ENCODE measurements at regions not wholly inside any gene's neighbourhood (a gene's known extent, or its start where the extent isn't known, plus 50 kb on each side); places are given as distances from the start of the nearest gene placed in this dataset.

DNA sequence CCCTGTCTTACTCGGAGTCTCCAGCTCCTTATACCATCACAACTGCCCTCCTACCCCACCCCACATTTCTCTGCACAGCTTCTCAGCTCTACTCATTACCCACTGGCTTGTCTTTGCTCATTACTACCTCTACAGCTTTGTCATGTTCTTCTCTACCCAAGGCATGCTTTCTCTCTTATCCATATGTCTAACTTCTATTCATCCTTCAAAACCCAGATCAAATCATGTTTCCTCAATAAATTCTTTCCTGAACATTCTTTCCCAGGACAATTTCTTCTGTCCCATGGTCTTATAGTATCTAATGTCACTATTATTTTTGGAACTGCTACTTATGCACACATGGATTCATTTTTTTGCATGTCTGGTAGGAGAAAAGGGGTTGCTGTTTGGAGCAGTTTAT lies 231.4 kb downstream of the PTEN start:
- no peak overlapping the region for H3K27ac Mint-ChIP-seq
- no peak overlapping the region for H3K4me3 Mint-ChIP-seq
- no peak for DNase-seq (ENCODE audit: low spot score)

GRCh38 chr10:88095223-88095721 lies 231.8 kb downstream of the PTEN start:
- DNase-seq (ENCODE audit: low spot score) (no peak), ATAC-seq (no peak)
- H3K27ac Mint-ChIP-seq = no peak overlapping the region
- H3K9me3 Mint-ChIP-seq = peaks cover 3% of the 10 kb centered on the region
- peaks cover 4 to 5% of the 10 kb centered on the region in 2 donors for H3K27me3 Mint-ChIP-seq
- H3K4me1 Mint-ChIP-seq (ENCODE audit: low read depth in 2 of 2) = peaks cover 41% of the 10 kb centered on the region in 2 donors
- peaks cover 3% of the 10 kb centered on the region for H3K36me3 Mint-ChIP-seq
- H3K4me3 Mint-ChIP-seq = no peak overlapping the region

More for the DNA sequence above, 231.4 kb downstream of the PTEN start:
- peaks cover 7% of the 10 kb centered on the region for H3K9me3 Mint-ChIP-seq
- peaks cover 5 to 9% of the 10 kb centered on the region in 2 donors for H3K27me3 Mint-ChIP-seq
- peaks cover 45 to 46% of the 10 kb centered on the region in 2 donors for H3K4me1 Mint-ChIP-seq (ENCODE audit: low read depth in 2 of 2)
- no peak for ATAC-seq
- H3K36me3 Mint-ChIP-seq = peaks cover 8% of the 10 kb centered on the region

- H3K4me3 Mint-ChIP-seq = no peak overlapping the region
- H3K27me3 Mint-ChIP-seq = peaks cover 0 to 5% of the 10 kb centered on the region in 2 donors
- H3K9me3 Mint-ChIP-seq = no peaks in the 10 kb centered on the region
- no peaks in the 10 kb centered on the region for H3K36me3 Mint-ChIP-seq
- H3K27ac Mint-ChIP-seq = no peak overlapping the region
- ATAC-seq = no peak
- no peak for DNase-seq (ENCODE audit: low spot score)
- H3K4me1 Mint-ChIP-seq (ENCODE audit: low read depth in 2 of 2) = peaks cover 34% of the 10 kb centered on the region in 2 donors
Measured at GRCh38 chr10:88095778-88096431, 232.5 kb downstream of the PTEN start.

DNA sequence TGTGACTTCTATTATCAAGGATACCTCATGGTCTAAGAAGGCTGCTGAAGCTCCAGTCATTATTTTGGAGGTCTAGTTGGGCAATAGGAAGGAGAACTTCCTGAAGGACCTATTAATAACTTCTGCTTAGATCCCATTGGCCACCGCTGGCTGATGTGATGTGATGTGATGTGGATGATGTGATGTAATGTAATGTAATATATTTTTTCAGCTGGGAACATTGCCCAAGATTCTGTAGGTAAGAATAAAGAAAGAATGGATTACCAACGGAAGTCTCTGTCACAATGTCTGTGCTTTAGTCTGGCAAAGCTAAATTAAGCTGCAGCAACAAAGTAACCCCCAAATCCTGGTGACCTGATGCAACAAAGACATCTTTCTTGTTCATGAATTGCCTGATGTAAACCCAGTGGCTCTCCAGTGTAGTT lies 233.7 kb downstream of the PTEN start:
- no peaks in the 10 kb centered on the region for H3K9me3 Mint-ChIP-seq
- no peaks in the 10 kb centered on the region for H3K36me3 Mint-ChIP-seq
- peaks cover 22 to 23% of the 10 kb centered on the region in 2 donors for H3K4me1 Mint-ChIP-seq (ENCODE audit: low read depth in 2 of 2)
- ATAC-seq (no peak), DNase-seq (ENCODE audit: low spot score) (no peak)
- H3K4me3 Mint-ChIP-seq = no peak overlapping the region
- peaks cover 5% of the 10 kb centered on the region in 2 donors for H3K27me3 Mint-ChIP-seq
- H3K27ac Mint-ChIP-seq = no peak overlapping the region

GRCh38 chr10:88097536-88097935 lies 234.1 kb downstream of the PTEN start:
- ATAC-seq = no peak
- DNase-seq (ENCODE audit: low spot score) = no peak
- Mint-ChIP-seq H3K4me3 (no peak overlapping the region), H3K36me3 (no peaks in the 10 kb centered on the region), H3K27me3 (peaks cover 5% of the 10 kb centered on the region in 2 donors), H3K4me1 (ENCODE audit: low read depth in 2 of 2) (peaks cover 18 to 20% of the 10 kb centered on the region in 2 donors), H3K27ac (no peak overlapping the region), H3K9me3 (no peaks in the 10 kb centered on the region)

DNA sequence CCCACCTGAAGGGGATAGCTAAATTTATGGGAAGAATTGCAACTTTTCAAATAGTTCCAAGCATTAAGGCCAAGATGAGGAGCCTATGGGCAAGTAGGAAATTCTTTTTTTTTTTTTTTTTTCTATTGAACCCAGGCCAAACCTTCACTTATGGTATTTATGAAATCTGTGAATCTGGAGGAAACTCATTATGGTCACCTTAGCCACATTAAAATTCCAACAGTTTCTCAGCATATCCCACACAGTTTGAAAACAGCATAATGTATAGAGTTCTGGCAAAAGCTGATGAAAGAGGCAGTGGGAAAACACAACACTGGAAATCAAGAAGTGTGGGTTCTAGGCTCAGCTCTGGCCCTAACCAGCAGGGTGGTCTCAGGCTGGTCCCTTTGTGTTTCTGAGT lies 236.9 kb downstream of the PTEN start:
- peaks cover 5 to 7% of the 10 kb centered on the region in 2 donors for H3K27me3 Mint-ChIP-seq
- H3K36me3 Mint-ChIP-seq = no peaks in the 10 kb centered on the region
- H3K27ac Mint-ChIP-seq = no peak overlapping the region
- no peak for ATAC-seq
- no peaks in the 10 kb centered on the region for H3K9me3 Mint-ChIP-seq
- no peak overlapping the region for H3K4me3 Mint-ChIP-seq
- peaks cover 0 to 2% of the 10 kb centered on the region in 2 donors for H3K4me1 Mint-ChIP-seq (ENCODE audit: low read depth in 2 of 2)
- no peak for DNase-seq (ENCODE audit: low spot score)

- H3K27me3 Mint-ChIP-seq = peaks cover 5 to 7% of the 10 kb centered on the region in 2 donors
- no peak for DNase-seq (ENCODE audit: low spot score)
- H3K4me3 Mint-ChIP-seq = no peak overlapping the region
- H3K4me1 Mint-ChIP-seq (ENCODE audit: low read depth in 2 of 2) = peaks cover 0 to 2% of the 10 kb centered on the region in 2 donors
- H3K27ac Mint-ChIP-seq = no peak overlapping the region
- no peak for ATAC-seq
- no peaks in the 10 kb centered on the region for H3K9me3 Mint-ChIP-seq
- no peaks in the 10 kb centered on the region for H3K36me3 Mint-ChIP-seq
Measured at GRCh38 chr10:88101666-88102065, 238.2 kb downstream of the PTEN start.

GRCh38 chr10:88103576-88103975 lies 240.2 kb downstream of the PTEN start:
- DNase-seq (ENCODE audit: low spot score) (no peak), ATAC-seq (no peak)
- no peaks in the 10 kb centered on the region for H3K36me3 Mint-ChIP-seq
- no peak overlapping the region for H3K27ac Mint-ChIP-seq
- no peak overlapping the region for H3K4me3 Mint-ChIP-seq
- peaks cover 5 to 7% of the 10 kb centered on the region in 2 donors for H3K27me3 Mint-ChIP-seq
- H3K9me3 Mint-ChIP-seq = no peaks in the 10 kb centered on the region
- peaks cover 13 to 14% of the 10 kb centered on the region in 2 donors for H3K4me1 Mint-ChIP-seq (ENCODE audit: low read depth in 2 of 2)

GRCh38 chr10:88104223-88104622 lies 240.8 kb downstream of the PTEN start:
- H3K4me1 Mint-ChIP-seq (ENCODE audit: low read depth in 2 of 2) = peaks cover 13 to 14% of the 10 kb centered on the region in 2 donors
- peaks cover 5 to 7% of the 10 kb centered on the region in 2 donors for H3K27me3 Mint-ChIP-seq
- ATAC-seq (no peak), DNase-seq (ENCODE audit: low spot score) (no peak)
- no peaks in the 10 kb centered on the region for H3K9me3 Mint-ChIP-seq
- H3K27ac Mint-ChIP-seq = no peak overlapping the region
- no peaks in the 10 kb centered on the region for H3K36me3 Mint-ChIP-seq
- no peak overlapping the region for H3K4me3 Mint-ChIP-seq

GRCh38 chr10:88106366-88106765 lies 242.9 kb downstream of the PTEN start:
- ATAC-seq (no peak), DNase-seq (ENCODE audit: low spot score) (no peak)
- Mint-ChIP-seq H3K9me3 (no peaks in the 10 kb centered on the region), H3K27me3 (peaks cover 5 to 7% of the 10 kb centered on the region in 2 donors), H3K36me3 (no peaks in the 10 kb centered on the region), H3K27ac (no peak overlapping the region), H3K4me3 (no peak overlapping the region), H3K4me1 (ENCODE audit: low read depth in 2 of 2) (peaks cover 13 to 20% of the 10 kb centered on the region in 2 donors)

DNA sequence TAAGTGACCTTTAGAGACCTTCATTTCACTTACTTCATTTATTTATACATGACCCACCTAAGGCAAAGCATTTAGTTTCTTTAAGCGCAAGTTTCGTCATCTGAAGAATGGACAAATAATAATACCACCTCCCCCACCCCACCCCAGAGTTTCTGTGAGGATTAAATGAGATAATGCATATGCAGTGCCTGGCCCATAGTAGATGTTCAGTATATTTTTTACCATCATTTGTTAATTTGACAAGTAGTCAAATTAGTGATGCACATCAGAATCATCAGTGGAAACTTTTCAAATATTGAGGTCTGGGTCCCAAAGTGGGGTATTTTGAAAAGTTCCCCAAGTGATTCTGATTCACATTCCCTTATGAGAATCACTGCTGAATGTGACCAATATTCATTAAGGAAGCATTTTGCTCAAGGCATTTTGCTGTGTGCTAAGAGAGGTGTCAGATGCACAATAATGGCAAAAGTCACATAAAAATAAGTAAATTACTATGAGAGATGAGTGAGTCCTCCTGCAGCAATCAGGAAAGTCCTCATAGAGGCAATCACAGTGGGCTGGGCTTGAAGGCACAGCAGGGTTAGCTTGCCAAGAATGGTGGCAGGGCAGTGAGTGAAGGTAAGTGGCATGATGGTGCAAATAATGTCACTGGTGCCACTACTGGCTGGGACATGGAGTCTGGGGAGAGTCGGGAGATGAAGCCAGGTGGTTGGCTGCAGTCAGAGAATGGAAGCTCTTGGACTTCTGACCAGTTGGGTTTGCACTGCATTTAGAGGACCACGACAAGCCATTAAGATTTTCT lies 244.1 kb downstream of the PTEN start:
- Mint-ChIP-seq H3K36me3 (no peaks in the 10 kb centered on the region), H3K27me3 (peaks cover 0 to 7% of the 10 kb centered on the region in 2 donors), H3K9me3 (no peaks in the 10 kb centered on the region), H3K4me1 (ENCODE audit: low read depth in 2 of 2) (peaks cover 13 to 20% of the 10 kb centered on the region in 2 donors), H3K4me3 (peak overlapping the region; percentile 43), H3K27ac (peak overlapping the region; percentile 16 to 20)
- no peak for ATAC-seq
- DNase-seq (ENCODE audit: low spot score) = no peak

DNA sequence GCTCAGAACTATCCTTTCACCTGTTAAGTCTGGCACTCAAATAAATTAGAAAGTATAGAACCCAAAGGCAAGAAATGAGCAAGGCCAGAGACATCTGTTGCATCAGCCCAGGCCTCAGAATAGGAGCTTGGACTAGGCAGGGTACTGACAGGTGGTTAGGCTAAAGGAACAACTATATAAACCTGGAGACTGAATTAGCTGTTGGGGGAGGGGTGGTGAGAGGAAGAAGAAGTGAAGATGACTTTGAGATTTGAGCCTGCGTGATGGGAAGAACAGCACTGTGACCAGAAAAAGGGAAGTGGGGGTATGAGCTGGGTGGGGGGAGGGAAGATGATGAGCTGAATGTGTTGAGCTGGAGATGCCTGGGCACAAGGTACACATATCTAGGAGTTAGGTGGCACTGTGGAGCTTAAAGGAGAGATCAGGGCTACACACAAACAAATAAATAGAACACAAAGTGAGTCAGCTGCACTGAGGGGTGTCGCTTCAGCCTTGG lies 244.7 kb downstream of the PTEN start:
- Mint-ChIP-seq H3K4me1 (ENCODE audit: low read depth in 2 of 2) (peaks cover 13 to 20% of the 10 kb centered on the region in 2 donors), H3K27me3 (peaks cover 0 to 6% of the 10 kb centered on the region in 2 donors), H3K36me3 (no peaks in the 10 kb centered on the region), H3K9me3 (no peaks in the 10 kb centered on the region), H3K4me3 (peak overlapping the region; percentile 43), H3K27ac (peak overlapping the region; percentile 16 to 20)
- ATAC-seq = peak in 1 of 2 donors; percentile 28
- DNase-seq (ENCODE audit: low spot score) = no peak

GRCh38 chr10:88110355-88110754 lies 246.9 kb downstream of the PTEN start:
- no peaks in the 10 kb centered on the region for H3K27me3 Mint-ChIP-seq
- ATAC-seq = no peak
- no peak for DNase-seq (ENCODE audit: low spot score)
- H3K27ac Mint-ChIP-seq = no peak overlapping the region
- H3K4me3 Mint-ChIP-seq = no peak overlapping the region
- H3K4me1 Mint-ChIP-seq (ENCODE audit: low read depth in 2 of 2) = peaks cover 22 to 34% of the 10 kb centered on the region in 2 donors
- H3K9me3 Mint-ChIP-seq = no peaks in the 10 kb centered on the region
- H3K36me3 Mint-ChIP-seq = no peaks in the 10 kb centered on the region

DNA sequence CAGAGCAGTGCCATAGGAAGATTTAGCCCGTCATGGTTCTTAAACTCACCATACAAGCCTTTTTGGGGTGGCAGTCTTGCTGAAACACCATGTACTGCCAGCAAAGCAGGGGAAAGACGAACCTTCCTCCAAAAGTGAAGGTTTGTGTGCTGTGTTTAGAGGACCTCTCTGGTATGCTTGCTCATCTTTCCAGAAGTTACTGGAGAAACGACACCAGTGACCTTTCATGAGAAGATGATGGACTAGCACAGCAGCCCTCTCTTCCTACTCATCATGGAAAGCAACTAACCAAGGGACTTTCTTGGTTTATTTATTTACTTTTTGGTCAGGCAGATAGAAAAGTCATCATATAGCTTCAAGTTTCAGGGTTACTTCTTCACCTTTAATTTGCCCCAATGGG lies 247.4 kb downstream of the PTEN start:
- Mint-ChIP-seq H3K27me3 (no peaks in the 10 kb centered on the region), H3K4me1 (ENCODE audit: low read depth in 2 of 2) (peaks cover 22 to 34% of the 10 kb centered on the region in 2 donors), H3K27ac (no peak overlapping the region), H3K9me3 (no peaks in the 10 kb centered on the region), H3K36me3 (no peaks in the 10 kb centered on the region), H3K4me3 (no peak overlapping the region)
- DNase-seq (ENCODE audit: low spot score) = no peak
- no peak for ATAC-seq

Data from natural killer cell treated with Interleukin-12 subunit alpha and Interleukin-12 subunit beta and Interleukin-15 and Interleukin-18, amount 100 ng/mL, for 72 hours (primary cell).